ENCODE measurements at regions not wholly inside any gene's neighbourhood (a gene's known extent, or its start where the extent isn't known, plus 50 kb on each side); places are given as distances from the start of the nearest gene placed in this dataset.

DNA sequence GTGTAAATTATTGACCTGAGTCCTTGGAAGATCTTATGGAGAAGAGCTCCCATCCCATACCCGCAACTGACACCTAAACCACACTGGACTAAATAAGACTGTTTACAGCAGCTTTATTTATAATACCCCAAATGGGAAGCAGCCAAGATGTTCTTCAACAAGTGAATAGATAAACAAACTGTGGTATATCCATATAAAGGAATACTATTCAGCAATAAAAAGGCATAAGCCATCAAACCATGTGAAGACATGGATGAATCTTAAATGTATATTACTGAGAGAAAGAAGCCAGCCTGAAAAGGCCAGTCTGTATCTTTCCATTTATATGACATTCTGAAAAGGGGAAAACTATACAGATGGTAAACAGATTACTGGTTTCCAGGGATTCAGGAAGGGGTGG, 212.7 kb downstream of the TPBG start:
- TF ChIP-seq, protein P1, sequence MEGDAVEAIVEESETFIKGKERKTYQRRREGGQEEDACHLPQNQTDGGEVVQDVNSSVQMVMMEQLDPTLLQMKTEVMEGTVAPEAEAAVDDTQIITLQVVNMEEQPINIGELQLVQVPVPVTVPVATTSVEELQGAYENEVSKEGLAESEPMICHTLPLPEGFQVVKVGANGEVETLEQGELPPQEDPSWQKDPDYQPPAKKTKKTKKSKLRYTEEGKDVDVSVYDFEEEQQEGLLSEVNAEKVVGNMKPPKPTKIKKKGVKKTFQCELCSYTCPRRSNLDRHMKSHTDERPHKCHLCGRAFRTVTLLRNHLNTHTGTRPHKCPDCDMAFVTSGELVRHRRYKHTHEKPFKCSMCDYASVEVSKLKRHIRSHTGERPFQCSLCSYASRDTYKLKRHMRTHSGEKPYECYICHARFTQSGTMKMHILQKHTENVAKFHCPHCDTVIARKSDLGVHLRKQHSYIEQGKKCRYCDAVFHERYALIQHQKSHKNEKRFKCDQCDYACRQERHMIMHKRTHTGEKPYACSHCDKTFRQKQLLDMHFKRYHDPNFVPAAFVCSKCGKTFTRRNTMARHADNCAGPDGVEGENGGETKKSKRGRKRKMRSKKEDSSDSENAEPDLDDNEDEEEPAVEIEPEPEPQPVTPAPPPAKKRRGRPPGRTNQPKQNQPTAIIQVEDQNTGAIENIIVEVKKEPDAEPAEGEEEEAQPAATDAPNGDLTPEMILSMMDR (IDR thresholded peaks at IDR 0.05), result no peak
- TF ChIP-seq POLR2A (IDR thresholded peaks at IDR 0.05), result no peak

Data from esophagus squamous epithelium (tissue), 4 donors.